Upper lobe of left lung (tissue), 6 donors: ENCODE measurements at regions not wholly inside any gene's neighbourhood (a gene's known extent, or its start where the extent isn't known, plus 50 kb on each side); places are given as distances from the start of the nearest gene placed in this dataset.

Experiments used
- ATAC-seq, 2 donors: fragments of 200-7000 bp; cut with Tn5 transposase; one replicate each; pipeline ENCODE4 v1.9.1; 2022; ENCODE audit warnings: mild to moderate bottlenecking in 2 of 2, moderate library complexity in 2 of 2; ENCODE audit not compliant: low FRiP score in 2 of 2
- DNase-seq, 2 donors: peaks; one replicate each; pipeline ENCODE4 v3.0.0-alpha.2; 2019 to 2020
- H3K27ac ChIP-seq, 4 donors: fragments of 200-600 bp; sonication (generic); one replicate each; pipeline ENCODE4 v1.5.1; 2016 to 2019
- H3K27me3 ChIP-seq, 4 donors: fragments of 200-600 bp; sonication (generic); one replicate each; pipeline ENCODE4 v1.5.1; 2017 to 2019
- H3K36me3 ChIP-seq, 4 donors: fragments of 200-600 bp; sonication (generic); one replicate each; pipeline ENCODE4 v1.5.1; 2016 to 2019
- H3K4me1 ChIP-seq, 4 donors: fragments of 200-600 bp; sonication (generic); one replicate each; pipeline ENCODE4 v1.5.1; 2018 to 2019
- H3K4me3 ChIP-seq, 4 donors: fragments of 200-600 bp; sonication (generic); one replicate each; pipeline ENCODE4 v1.5.1; 2017 to 2019; ENCODE audit warnings: mild to moderate bottlenecking in 2 of 4, moderate library complexity in 1 of 4
- H3K9me3 ChIP-seq, 4 donors: fragments of 200-600 bp; sonication (generic); one replicate each; pipeline ENCODE4 v1.5.1; 2018 to 2019
- EP300 ChIP-seq, 4 donors: sonication (generic); formaldehyde crosslinking; IDR thresholded peaks; one replicate each; pipeline ENCODE4 v1.5.1; 2017; ENCODE audit warnings: antibody characterized with exemption in 4 of 4, control low read depth in 2 of 4
- POLR2A ChIP-seq, 4 donors: fragments of 450-650 bp; IDR thresholded peaks; one replicate each; pipeline ENCODE4 v1.5.1; 2016 to 2017; ENCODE audit warnings: antibody characterized with exemption in 4 of 4, mild to moderate bottlenecking in 2 of 4
- POLR2AphosphoS5 ChIP-seq, 2 donors: sonication (generic); formaldehyde crosslinking; IDR thresholded peaks; one replicate each; pipeline ENCODE4 v1.5.1; 2017; ENCODE audit warnings: antibody characterized with exemption in 2 of 2
- WGBS, 2 donors: methylation state at CpG; one replicate each; pipeline ENCODE4 v1.1.5; 2017 to 2018; 5-methylcytosine and 5-hydroxymethylcytosine counted together
- TF ChIP-seq, protein P1 (sequence below), 6 experiments: fragments of 450-650 bp in 4 of 6; fragments of 200-600 bp in 2 of 6; sonication (generic) in 2 of 6; IDR thresholded peaks; one replicate each; pipeline ENCODE4 v1.5.1; 2016 to 2019; ENCODE audit warnings: antibody characterized with exemption in 6 of 6
- donor health status: DM: no; HTN: no; CAD: no; lungs with moderate emphysema.
- donor health status: DM: no; HTN: yes; CAD: no; lungs with severe emphysema.

- H3K9me3 ChIP-seq = no peaks in the 10 kb centered on the region
- no peaks in the 10 kb centered on the region for H3K4me1 ChIP-seq
- H3K36me3 ChIP-seq = no peaks in the 10 kb centered on the region
- DNase-seq (no peak), ATAC-seq (no peak)
- H3K4me3 ChIP-seq = no peak overlapping the region
- TF ChIP-seq, protein P1, sequence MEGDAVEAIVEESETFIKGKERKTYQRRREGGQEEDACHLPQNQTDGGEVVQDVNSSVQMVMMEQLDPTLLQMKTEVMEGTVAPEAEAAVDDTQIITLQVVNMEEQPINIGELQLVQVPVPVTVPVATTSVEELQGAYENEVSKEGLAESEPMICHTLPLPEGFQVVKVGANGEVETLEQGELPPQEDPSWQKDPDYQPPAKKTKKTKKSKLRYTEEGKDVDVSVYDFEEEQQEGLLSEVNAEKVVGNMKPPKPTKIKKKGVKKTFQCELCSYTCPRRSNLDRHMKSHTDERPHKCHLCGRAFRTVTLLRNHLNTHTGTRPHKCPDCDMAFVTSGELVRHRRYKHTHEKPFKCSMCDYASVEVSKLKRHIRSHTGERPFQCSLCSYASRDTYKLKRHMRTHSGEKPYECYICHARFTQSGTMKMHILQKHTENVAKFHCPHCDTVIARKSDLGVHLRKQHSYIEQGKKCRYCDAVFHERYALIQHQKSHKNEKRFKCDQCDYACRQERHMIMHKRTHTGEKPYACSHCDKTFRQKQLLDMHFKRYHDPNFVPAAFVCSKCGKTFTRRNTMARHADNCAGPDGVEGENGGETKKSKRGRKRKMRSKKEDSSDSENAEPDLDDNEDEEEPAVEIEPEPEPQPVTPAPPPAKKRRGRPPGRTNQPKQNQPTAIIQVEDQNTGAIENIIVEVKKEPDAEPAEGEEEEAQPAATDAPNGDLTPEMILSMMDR (IDR thresholded peaks at IDR 0.05) = no peak
- no peak for TF ChIP-seq POLR2A (IDR thresholded peaks at IDR 0.05)
- no peak for TF ChIP-seq POLR2AphosphoS5 (IDR thresholded peaks at IDR 0.05)
- no peak for TF ChIP-seq EP300 (IDR thresholded peaks at IDR 0.05)
- H3K27ac ChIP-seq = no peak overlapping the region
- H3K27me3 ChIP-seq = no peaks in the 10 kb centered on the region
- WGBS, 2 donors = 42 to 43% methylated on average over 2 of the region's 2 CpGs
These were observed 147.7 kb downstream of the COG6 start for GRCh38 chr13:39803156-39803555.

DNA sequence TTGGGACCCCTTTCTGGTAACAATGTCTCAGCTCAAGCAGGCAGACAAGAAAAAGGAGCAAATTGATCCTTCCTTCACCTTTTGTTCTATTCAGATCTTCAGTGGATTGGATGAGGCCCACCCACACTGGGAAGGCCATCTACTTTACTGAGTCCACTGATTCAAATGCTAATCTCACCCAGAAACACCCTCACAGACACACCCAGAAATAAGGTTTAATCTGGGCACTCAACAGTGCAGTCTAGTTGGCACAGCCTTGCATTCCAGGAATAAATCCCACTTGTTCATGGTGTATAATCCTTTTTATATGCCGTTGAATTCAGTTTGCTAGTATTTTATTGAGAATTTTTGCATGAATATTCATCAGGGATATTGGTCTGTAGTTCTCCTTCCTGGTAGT lies 148.4 kb downstream of the COG6 start:
- H3K27ac ChIP-seq = no peak overlapping the region
- H3K9me3 ChIP-seq = no peaks in the 10 kb centered on the region
- no peaks in the 10 kb centered on the region for H3K4me1 ChIP-seq
- H3K4me3 ChIP-seq = no peak overlapping the region
- no peaks in the 10 kb centered on the region for H3K36me3 ChIP-seq
- DNase-seq (no peak), ATAC-seq (no peak)
- no peak for TF ChIP-seq POLR2A (IDR thresholded peaks at IDR 0.05)
- TF ChIP-seq POLR2AphosphoS5 (IDR thresholded peaks at IDR 0.05) = no peak
- 81 to 100% methylated on average over 1 of the region's 1 CpG for WGBS, 2 donors
- H3K27me3 ChIP-seq = no peaks in the 10 kb centered on the region

- ATAC-seq = no peak
- H3K4me3 ChIP-seq = no peak overlapping the region
- no peak overlapping the region for H3K27ac ChIP-seq
- no peaks in the 10 kb centered on the region for H3K36me3 ChIP-seq
- TF ChIP-seq POLR2A (IDR thresholded peaks at IDR 0.05) (no peak), EP300 (IDR thresholded peaks at IDR 0.05) (no peak), POLR2AphosphoS5 (IDR thresholded peaks at IDR 0.05) (no peak)
- TF ChIP-seq, protein P1 (IDR thresholded peaks at IDR 0.05) = no peak
- H3K4me1 ChIP-seq = no peaks in the 10 kb centered on the region
- no peaks in the 10 kb centered on the region for H3K9me3 ChIP-seq
- DNase-seq = no peak
- no peaks in the 10 kb centered on the region for H3K27me3 ChIP-seq
- 74 to 76% methylated on average over 5 of the region's 5 CpGs for WGBS, 2 donors
These were observed 149.1 kb downstream of the COG6 start for GRCh38 chr13:39804332-39805210.

GRCh38 chr13:39809466-39809865 lies 154.0 kb downstream of the COG6 start:
- Histone ChIP-seq H3K36me3 (no peaks in the 10 kb centered on the region), H3K27me3 (no peaks in the 10 kb centered on the region), H3K27ac (no peak overlapping the region), H3K4me1 (no peaks in the 10 kb centered on the region), H3K9me3 (no peaks in the 10 kb centered on the region), H3K4me3 (no peak overlapping the region)
- DNase-seq (no peak), ATAC-seq (no peak)
- 63 to 90% methylated on average over 1 of the region's 1 CpG for WGBS, 2 donors
- TF ChIP-seq POLR2AphosphoS5 (IDR thresholded peaks at IDR 0.05) = no peak
- no peak for TF ChIP-seq POLR2A (IDR thresholded peaks at IDR 0.05)
- TF ChIP-seq, protein P1 (IDR thresholded peaks at IDR 0.05) = no peak
- no peak for TF ChIP-seq EP300 (IDR thresholded peaks at IDR 0.05)

DNA sequence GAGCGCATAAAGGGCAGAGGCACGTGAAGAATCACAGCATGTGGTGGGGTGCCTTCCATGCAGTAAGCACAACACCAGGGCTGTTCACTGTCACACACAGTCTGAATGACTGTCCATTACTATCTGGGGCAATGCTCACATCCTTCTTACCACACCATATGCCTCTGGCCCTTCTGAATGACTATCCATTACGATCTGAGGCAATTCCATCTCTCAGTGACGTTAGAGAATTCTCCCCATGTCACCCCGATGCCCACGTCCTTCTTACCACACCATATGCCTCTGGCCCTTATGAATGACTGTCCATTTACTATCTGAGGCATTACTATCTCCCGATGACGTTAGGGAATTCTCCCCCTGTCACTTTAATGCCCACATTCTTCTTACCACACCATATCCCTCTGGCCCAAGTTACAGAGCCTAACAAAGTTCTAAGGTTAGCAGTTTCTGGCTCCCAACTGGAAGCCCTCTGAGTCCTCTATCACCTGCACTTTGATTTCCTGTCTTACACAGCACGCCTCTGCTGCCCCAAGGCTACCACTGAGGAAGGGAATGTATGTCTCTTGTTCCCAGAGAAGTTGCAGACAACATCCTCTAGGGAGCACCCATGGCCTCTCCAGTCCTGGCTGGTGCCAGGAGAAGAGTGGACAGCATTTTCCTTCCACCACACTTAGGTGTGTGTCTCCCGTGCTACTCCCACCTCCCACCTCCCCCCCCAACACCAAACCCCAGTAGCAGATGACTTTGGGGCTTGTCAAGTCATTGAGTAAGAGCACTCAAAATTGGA lies 154.8 kb downstream of the COG6 start:
- H3K4me1 ChIP-seq = no peaks in the 10 kb centered on the region
- no peaks in the 10 kb centered on the region for H3K36me3 ChIP-seq
- DNase-seq (no peak), ATAC-seq (no peak)
- H3K27me3 ChIP-seq = no peaks in the 10 kb centered on the region
- 93 to 95% methylated on average over 10 of the region's 10 CpGs for WGBS, 2 donors
- H3K4me3 ChIP-seq = no peak overlapping the region
- no peak for TF ChIP-seq POLR2AphosphoS5 (IDR thresholded peaks at IDR 0.05)
- TF ChIP-seq, protein P1 (IDR thresholded peaks at IDR 0.05) = no peak
- TF ChIP-seq EP300 (IDR thresholded peaks at IDR 0.05) = no peak
- no peak for TF ChIP-seq POLR2A (IDR thresholded peaks at IDR 0.05)
- no peak overlapping the region for H3K27ac ChIP-seq
- H3K9me3 ChIP-seq = no peaks in the 10 kb centered on the region
